GM19240 (cell line): ENCODE measurements at regions not wholly inside any gene's neighbourhood (a gene's known extent, or its start where the extent isn't known, plus 50 kb on each side); places are given as distances from the start of the nearest gene placed in this dataset.

ENCODE experiments used
- DNase-seq: peaks from one replicate; pipeline ENCODE4 v3.0.0; 2011; ENCODE audit warnings: low spot score; ENCODE audit not compliant: insufficient read length

- DNase-seq, result no peak
Observed at GRCh38 chr10:129028451-129028850, 438.6 kb upstream of the MGMT start.

- DNase-seq, result no peak
Observed at GRCh38 chr10:129029051-129029450, 438.0 kb upstream of the MGMT start.

- no peak for DNase-seq
Observed at GRCh38 chr10:129029851-129030602, 437.0 kb upstream of the MGMT start.

DNA sequence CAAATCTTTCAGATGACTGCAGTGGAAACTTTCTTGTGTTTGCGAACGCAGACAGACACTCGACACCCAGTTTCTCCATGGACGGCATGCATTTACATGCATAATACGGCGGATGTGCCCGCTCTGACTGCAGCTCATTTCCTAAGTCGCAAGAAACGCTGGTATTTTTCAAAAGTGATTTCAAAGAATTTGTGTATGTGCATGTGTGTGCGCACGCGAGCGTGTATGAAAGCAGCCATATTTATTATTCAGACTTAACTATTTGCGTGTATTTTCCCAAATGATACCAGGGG, 436.5 kb upstream of the MGMT start:
- no peak for DNase-seq

- no peak for DNase-seq
Observed at GRCh38 chr10:129030996-129031843, 435.8 kb upstream of the MGMT start.

DNA sequence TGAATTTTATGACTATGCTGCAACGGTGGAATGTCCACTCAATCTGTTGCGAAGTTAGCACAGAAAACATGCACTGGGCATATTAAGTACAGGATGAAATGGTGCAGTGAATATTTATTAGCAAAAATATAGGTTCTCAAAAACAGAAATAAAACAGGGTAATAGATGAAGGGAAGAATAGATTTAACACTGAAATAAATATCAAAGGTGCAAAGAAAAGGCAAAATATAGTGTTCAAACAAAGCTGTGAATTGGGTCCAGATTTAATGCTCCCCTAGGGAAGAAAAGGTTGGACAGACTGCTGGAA, 435.2 kb upstream of the MGMT start:
- DNase-seq, result no peak

GRCh38 chr10:129032372-129033313, 434.4 kb upstream of the MGMT start:
- DNase-seq, result no peak

DNA sequence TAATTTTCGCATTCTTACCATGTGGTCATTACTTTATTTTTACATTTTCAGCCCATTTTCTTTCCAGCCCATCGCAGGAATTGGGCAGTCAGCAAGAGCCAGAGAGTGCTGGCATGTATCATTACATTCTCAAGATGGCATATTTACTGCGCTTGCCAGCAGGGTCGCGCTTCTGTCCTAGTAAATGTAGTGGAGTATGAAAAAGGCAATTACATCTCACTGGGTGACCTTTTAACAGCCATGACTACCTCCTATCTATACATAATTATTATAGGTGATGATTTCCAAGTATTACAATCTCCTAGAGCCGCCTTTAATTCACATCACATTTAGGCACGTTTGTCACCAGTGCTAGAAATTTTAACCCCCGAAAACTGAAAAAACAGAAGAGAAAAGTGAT, 433.7 kb upstream of the MGMT start:
- no peak for DNase-seq

GRCh38 chr10:129033790-129034272, 433.2 kb upstream of the MGMT start:
- no peak for DNase-seq

- no peak for DNase-seq
Observed at GRCh38 chr10:129035052-129035827, 431.8 kb upstream of the MGMT start.

DNA sequence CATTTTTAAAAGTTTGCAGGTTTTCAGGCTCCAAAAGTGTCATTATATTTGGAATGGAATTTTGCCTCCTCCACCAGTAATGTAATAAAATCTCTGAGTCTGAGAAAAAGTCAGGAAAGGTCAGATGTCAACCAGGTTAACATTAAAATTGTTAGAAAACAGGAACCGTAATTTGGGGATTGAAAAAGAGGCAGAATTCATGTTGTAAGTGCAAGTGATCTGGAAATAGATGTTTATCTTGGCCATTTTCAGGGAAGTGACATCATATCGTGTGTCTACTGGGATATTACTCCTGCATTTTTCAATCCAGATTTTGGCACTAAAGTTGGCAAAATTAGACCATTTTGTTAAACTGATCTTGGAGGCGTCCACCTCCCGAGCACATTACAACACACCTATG, 428.5 kb upstream of the MGMT start:
- DNase-seq, result no peak

GRCh38 chr10:129039406-129040370, 427.4 kb upstream of the MGMT start:
- no peak for DNase-seq

- no peak for DNase-seq
Observed at GRCh38 chr10:129040377-129040776, 426.7 kb upstream of the MGMT start.

GRCh38 chr10:129041916-129042315, 425.1 kb upstream of the MGMT start:
- no peak for DNase-seq

- no peak for DNase-seq
Observed at GRCh38 chr10:129042776-129043595, 424.1 kb upstream of the MGMT start.

DNA sequence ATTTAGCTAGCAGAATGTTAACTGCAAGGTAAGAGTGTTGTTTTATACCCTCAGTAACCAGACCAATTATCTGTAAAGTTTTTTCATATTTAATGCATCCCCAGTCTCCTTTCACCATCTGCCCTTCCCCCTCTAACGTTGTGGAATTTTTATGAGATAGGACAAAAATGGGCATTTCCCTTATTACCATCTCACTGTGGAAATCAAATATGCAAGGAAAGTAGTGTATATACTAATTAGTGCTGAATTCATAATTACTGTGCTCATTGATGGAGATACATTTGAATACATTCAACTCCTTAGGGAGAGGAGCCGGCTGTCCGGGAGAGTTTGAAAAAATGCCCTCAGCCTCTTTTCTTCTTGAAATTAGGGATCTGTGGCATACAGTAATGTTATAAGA, 423.4 kb upstream of the MGMT start:
- no peak for DNase-seq

- DNase-seq, result no peak
Observed at GRCh38 chr10:129045599-129045998, 421.4 kb upstream of the MGMT start.

- no peak for DNase-seq
Observed at GRCh38 chr10:129046065-129046681, 420.9 kb upstream of the MGMT start.

DNA sequence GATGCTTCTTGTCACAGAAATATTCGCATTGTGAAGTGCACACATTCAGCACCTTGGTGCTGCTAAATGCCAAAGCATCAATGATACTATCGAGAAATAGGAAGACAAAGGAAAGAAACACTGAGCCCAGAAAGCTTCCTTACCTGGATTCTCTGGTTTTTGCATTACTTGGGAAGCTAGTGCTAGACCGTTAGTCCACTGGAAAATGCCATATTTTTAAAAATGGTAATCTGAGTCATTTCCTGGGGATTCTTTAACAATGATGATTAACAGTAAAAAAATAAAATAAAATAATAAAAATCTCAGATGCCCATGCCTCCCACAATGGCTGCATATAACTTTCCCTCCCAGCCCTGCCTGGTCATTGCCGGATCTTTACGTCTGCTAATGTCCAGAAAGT, 420.1 kb upstream of the MGMT start:
- no peak for DNase-seq
